ENCODE measurements at regions not wholly inside any gene's neighbourhood (a gene's known extent, or its start where the extent isn't known, plus 50 kb on each side); places are given as distances from the start of the nearest gene placed in this dataset.

- H3K4me1 Mint-ChIP-seq = no peaks in the 10 kb centered on the region
- no peaks in the 10 kb centered on the region for H3K27me3 Mint-ChIP-seq
- Histone ChIP-seq H3K4me3 (ENCODE audit: control extremely low read depth in 1 of 5, extremely low read depth in 1 of 5, insufficient read depth in 1 of 5, low read depth in 2 of 5, low read length in 4 of 5) (no peak overlapping the region), H3K79me2 (ENCODE audit: control insufficient read depth, insufficient read depth, low read length) (no peaks in the 10 kb centered on the region), H3K4me2 (replicated peaks; ENCODE audit: low read depth, low read length, poor library complexity, severe bottlenecking) (no peak overlapping the region), H3K36me3 (replicated peaks in 1 of 2; ENCODE audit: control extremely low read depth in 1 of 2, control insufficient read depth in 1 of 2, extremely low read depth in 1 of 2, insufficient read depth in 2 of 2, low read length in 1 of 2) (no peaks in the 10 kb centered on the region), H3K27ac (ENCODE audit: low read length in 2 of 2) (no peak overlapping the region), H3K4me1 (ENCODE audit: control insufficient read depth in 2 of 2, insufficient read depth in 2 of 2, low read length in 2 of 2) (no peaks in the 10 kb centered on the region), H4K20me1 (ENCODE audit: control insufficient read depth, insufficient read depth, low read length, poor library complexity, severe bottlenecking) (no peaks in the 10 kb centered on the region), H3K9ac (ENCODE audit: low read length) (no peak overlapping the region), H2AFZ (ENCODE audit: insufficient read depth, low read depth, low read length, poor library complexity, severe bottlenecking) (no peak overlapping the region), H3K27me3 (replicated peaks in 1 of 4; ENCODE audit: control extremely low read depth in 1 of 4, control insufficient read depth in 3 of 4, insufficient read depth in 4 of 4, low read length in 3 of 4) (no peaks in the 10 kb centered on the region), H3K9me3 (ENCODE audit: control extremely low read depth in 1 of 3, control insufficient read depth in 2 of 3, insufficient read depth in 1 of 3, low read length in 2 of 3) (peaks cover 0 to 2% (median 0%) of the 10 kb centered on the region in 3 donors)
- intact Hi-C loops (cut with micrococcal nuclease) = no loop called here
- ChIA-PET CTCF (no interaction called here), POLR2A (no interaction called here)
- H3K9me3 Mint-ChIP-seq (ENCODE audit: insufficient read depth) = peaks cover 5% of the 10 kb centered on the region
- ATAC-seq (ENCODE audit: low read depth) (no peak), DNase-seq (no peak)
- TF ChIP-seq EZH2 (IDR thresholded peaks at IDR 0.05; ENCODE audit: borderline replicate concordance, insufficient read depth, low read depth, low read length, poor library complexity, severe bottlenecking) (no peak), CTCF (IDR thresholded peaks at IDR 0.05) (no peak)
- 100% methylated on average over 1 of the region's 4 CpGs for WGBS (ENCODE audit: insufficient coverage)
- no peak overlapping the region for H3K4me3 Mint-ChIP-seq
- no peak overlapping the region for H3K27ac Mint-ChIP-seq
Observed at GRCh38 chrX:40821780-40822179, 86.4 kb upstream of the MED14 start.

GRCh38 chrX:40827331-40827730, 92.0 kb upstream of the MED14 start:
- DNase-seq = no peak
- no peaks in the 10 kb centered on the region for H3K4me1 ChIP-seq (ENCODE audit: control insufficient read depth in 2 of 2, insufficient read depth in 2 of 2, low read length in 2 of 2)
- H3K9me3 ChIP-seq (ENCODE audit: control extremely low read depth in 1 of 3, control insufficient read depth in 2 of 3, insufficient read depth in 1 of 3, low read length in 2 of 3) = no peaks in the 10 kb centered on the region
- POLR2A ChIA-PET = no interaction called here
- 79% methylated on average over 2 of the region's 4 CpGs for WGBS (ENCODE audit: insufficient coverage)
- CTCF ChIA-PET = no interaction called here
- ATAC-seq (ENCODE audit: low read depth) = no peak
- peaks cover 5% of the 10 kb centered on the region for H3K9me3 Mint-ChIP-seq (ENCODE audit: insufficient read depth)
- H4K20me1 ChIP-seq (ENCODE audit: control insufficient read depth, insufficient read depth, low read length, poor library complexity, severe bottlenecking) = no peaks in the 10 kb centered on the region
- H3K27me3 Mint-ChIP-seq = no peaks in the 10 kb centered on the region
- no peaks in the 10 kb centered on the region for H3K4me1 Mint-ChIP-seq
- no peak overlapping the region for H3K27ac Mint-ChIP-seq
- H3K4me3 Mint-ChIP-seq = no peak overlapping the region
- no peaks in the 10 kb centered on the region for H3K27me3 ChIP-seq (replicated peaks in 1 of 4; ENCODE audit: control extremely low read depth in 1 of 4, control insufficient read depth in 3 of 4, insufficient read depth in 4 of 4, low read length in 3 of 4)
- H3K4me2 ChIP-seq (replicated peaks; ENCODE audit: low read depth, low read length, poor library complexity, severe bottlenecking) = no peak overlapping the region
- H2AFZ ChIP-seq (ENCODE audit: insufficient read depth, low read depth, low read length, poor library complexity, severe bottlenecking) = no peak overlapping the region
- intact Hi-C loops (cut with micrococcal nuclease) = no loop called here
- no peak overlapping the region for H3K27ac ChIP-seq (ENCODE audit: low read length in 2 of 2)
- H3K4me3 ChIP-seq (ENCODE audit: control extremely low read depth in 1 of 5, extremely low read depth in 1 of 5, insufficient read depth in 1 of 5, low read depth in 2 of 5, low read length in 4 of 5) = no peak overlapping the region
- no peaks in the 10 kb centered on the region for H3K79me2 ChIP-seq (ENCODE audit: control insufficient read depth, insufficient read depth, low read length)
- H3K9ac ChIP-seq (ENCODE audit: low read length) = no peak overlapping the region
- TF ChIP-seq CTCF (IDR thresholded peaks at IDR 0.05) (no peak), EZH2 (IDR thresholded peaks at IDR 0.05; ENCODE audit: borderline replicate concordance, insufficient read depth, low read depth, low read length, poor library complexity, severe bottlenecking) (no peak)
- no peaks in the 10 kb centered on the region for H3K36me3 ChIP-seq (replicated peaks in 1 of 2; ENCODE audit: control extremely low read depth in 1 of 2, control insufficient read depth in 1 of 2, extremely low read depth in 1 of 2, insufficient read depth in 2 of 2, low read length in 1 of 2)

Measured in B cell (primary cell).